HFF-Myc (cell line): ENCODE measurements at regions not wholly inside any gene's neighbourhood (a gene's known extent, or its start where the extent isn't known, plus 50 kb on each side); places are given as distances from the start of the nearest gene placed in this dataset.
"Not testable (repeated sequence)": the region's sequence is repeated elsewhere in the genome, so short reads cannot be mapped to it uniquely, and the experiment has no call there.

ENCODE experiments used
- DNase-seq: peaks from one replicate; pipeline ENCODE4 v3.0.0-alpha.2; 2011; ENCODE audit warnings: low read depth; ENCODE audit errors: extremely low read depth
- H3K4me3 ChIP-seq: replicated peaks from 2 replicates; pipeline ENCODE4 v1.5.1; 2011; ENCODE audit warnings: low read depth, mild to moderate bottlenecking, control low read depth, low read length

DNA sequence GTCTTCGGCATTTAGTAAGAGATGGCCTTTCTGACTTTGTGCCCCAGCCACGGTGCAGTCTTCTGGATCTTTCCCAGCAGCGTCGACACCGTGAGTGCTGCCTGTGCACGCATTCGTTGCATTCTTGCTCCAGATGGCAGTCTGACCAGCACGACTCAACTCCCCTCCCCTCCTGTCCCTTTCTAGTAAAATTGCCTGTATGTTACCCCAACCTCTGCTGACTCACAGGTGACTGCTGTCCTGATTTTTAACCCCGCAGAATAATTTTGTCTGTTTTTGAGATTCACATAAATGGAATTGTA, 262.8 kb upstream of the PLGLB1 start:
- DNase-seq, H3K4me3 ChIP-seq: not testable (repeated sequence)

DNA sequence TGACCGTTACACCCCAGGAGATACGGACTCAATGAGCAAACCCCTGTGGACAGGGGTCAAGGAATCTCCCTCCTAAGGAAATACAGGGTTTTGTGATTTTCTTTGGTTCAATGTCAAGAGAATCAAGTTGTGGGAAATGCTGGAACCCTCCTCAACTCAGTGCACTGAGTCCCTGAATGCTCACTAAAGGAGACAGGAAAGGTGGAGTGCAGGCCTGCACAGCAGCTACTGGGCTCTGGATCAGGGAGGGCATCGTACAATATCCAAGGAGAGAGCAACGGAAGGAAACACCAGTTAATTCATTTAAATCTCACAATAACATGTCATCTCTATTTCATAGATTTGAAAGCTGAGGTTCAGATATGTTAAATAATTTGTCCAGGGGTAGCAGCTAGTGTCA, 263.5 kb upstream of the PLGLB1 start:
- not testable (repeated sequence) for H3K4me3 ChIP-seq, DNase-seq

DNA sequence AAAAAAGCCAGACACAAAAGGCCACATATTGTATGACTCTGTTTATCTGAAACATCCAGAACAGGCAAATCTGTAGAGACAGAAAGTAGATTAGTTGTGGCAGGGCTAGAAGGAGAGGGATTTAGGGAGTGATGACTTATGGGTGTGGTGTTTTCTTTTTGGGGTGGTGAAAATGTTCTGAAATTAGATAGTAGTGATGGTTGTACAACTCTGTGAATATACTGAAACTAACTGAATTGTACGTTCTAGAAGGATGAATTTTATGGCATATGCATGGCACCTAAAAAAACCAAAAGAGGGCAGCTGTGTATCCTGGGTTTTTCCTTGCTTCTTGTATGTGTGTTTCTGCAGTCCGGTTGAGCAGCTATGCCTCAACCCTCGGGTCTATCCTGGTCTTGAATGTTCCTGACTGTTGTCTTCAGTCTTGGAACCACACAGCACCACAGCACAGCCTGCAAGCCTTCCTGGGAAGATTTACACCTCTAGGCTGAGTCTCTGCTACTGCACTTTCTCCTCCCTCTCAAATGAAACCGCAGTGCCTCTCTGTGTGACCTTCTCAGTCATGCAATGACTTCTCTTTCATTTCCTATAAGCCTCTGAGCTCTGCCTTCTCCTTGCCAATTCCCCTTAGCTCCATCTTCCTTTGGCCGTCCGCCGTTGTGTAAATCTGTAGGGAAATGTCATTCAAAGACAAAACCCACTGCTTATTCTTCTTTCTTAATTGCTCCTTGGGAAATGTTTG, 269.1 kb upstream of the PLGLB1 start:
- not testable (repeated sequence) for H3K4me3 ChIP-seq, DNase-seq

DNA sequence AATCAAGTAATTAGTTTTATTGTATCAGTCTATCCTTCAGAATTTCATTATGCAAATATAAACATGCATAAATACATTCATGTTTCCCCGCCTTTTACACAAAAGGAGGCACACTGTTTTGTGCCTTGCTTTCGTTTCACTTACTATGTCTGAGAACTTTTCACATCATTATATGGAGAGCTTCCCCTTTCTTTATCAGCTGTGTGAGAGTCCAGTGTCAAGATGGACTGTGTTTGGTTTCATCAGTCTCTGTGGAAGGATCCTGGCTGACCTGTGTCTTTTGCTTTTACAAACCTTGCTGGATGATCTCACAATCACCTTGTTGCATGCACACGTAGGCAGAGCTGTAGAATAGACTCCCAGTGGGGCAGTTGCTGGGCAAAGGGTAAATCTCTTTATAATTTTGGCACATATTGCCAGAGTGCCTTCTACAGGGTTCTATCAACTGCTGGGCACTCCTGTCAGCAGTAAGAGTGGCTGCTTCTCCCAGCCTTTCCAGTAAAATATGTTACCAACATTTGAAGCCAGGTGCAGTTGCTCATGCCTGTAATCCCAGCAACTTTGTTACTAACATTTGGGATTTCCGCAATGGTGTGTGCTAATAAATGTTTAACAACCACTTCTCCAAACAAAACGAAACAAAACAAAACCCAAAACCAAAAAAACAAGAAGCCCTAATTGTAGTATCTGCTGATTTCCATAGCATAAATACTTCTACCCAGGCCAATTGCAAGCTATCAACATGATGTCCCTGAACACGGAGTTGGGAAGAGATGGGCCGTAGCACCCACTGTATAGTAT, 270.0 kb upstream of the PLGLB1 start:
- not testable (repeated sequence) for H3K4me3 ChIP-seq, DNase-seq

DNA sequence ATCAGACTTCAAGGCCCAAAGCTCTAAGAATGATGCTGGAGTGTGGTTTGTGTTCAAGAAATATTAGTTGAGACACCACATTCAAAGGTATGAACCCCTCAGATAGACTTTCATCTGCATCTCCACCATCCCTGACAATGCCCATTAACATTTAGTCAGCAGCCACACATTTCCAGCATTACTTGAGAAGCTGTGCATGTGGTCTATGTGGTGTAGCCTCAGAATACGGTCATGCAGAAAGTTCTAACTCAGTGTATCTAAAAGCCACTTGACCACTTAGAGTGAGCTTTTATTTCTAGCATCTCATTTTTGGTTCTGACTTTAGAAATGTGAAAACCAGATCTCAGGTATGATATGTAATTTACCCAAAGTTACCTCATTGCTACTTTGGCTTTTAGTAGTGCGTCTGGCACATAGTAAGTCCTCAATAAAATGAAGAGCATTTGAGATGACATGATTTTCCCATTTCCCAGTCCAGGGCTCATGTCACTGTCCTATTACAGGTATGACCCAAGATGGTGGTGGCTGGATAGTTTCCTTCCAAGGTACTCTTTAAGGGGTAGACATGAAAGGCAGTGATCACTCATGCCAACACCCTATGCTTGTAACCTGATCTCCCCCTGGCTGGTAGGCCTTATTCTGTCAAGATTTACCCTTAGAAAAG, 272.4 kb upstream of the PLGLB1 start:
- H3K4me3 ChIP-seq, DNase-seq: not testable (repeated sequence)

DNA sequence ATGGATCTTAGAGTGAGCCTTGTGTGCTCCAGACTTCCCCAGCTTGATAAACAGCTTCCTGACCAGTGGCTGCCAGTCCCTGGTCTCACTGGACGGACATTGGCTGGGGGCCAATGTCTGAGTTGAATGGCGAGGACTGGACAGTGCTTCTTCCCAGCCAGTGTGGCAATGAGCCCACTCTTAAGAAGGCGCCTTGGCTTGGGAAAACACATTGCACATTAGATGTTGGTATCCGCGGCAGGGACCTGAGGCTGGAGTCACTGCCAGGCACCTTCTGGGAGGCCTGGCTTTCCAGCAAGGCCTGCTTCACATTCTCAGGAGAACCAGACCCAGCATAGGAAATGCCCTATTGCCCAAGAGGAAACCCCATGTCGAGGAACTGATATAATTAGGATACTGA, 273.5 kb upstream of the PLGLB1 start:
- not testable (repeated sequence) for DNase-seq, H3K4me3 ChIP-seq

DNA sequence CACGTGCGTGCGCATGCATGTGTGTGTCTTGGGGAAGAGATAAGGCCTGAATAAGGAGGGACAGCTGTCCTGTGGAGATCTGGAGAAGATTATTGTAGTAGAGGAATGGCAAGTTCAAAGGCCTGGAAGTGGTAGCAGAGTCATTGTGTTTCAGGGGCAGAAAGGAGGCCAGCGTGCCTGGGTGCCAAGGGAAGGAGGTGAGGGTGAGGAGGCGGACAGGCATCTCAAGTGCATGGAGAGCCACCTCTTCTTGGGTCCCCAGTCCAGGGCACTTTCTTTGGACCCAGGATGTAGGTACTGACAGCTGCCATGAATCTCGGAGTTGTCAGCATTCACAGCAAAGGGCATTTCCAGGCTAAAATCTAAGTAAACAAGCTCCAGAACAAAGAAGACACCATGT, 279.7 kb upstream of the PLGLB1 start:
- DNase-seq, H3K4me3 ChIP-seq: not testable (repeated sequence)

DNA sequence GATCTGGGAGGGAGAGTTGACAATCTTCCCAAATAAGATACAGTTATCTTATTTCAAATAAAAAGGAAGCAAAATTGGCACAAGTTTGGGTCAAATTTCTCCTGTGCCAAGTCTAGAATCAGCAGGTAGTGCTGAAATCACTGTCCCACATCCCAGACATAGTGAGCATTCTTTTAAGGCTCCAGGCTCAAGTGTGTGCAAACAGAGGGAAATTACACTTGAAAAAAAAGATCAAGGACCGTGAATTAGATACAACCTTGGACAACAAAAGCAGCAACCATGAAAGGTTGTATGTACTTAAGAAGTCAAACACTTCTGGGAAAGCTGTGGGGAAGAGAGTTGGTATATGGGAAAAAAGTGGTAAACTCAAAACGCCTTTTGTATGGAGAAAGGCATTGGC, 280.2 kb upstream of the PLGLB1 start:
- not testable (repeated sequence) for H3K4me3 ChIP-seq, DNase-seq

DNA sequence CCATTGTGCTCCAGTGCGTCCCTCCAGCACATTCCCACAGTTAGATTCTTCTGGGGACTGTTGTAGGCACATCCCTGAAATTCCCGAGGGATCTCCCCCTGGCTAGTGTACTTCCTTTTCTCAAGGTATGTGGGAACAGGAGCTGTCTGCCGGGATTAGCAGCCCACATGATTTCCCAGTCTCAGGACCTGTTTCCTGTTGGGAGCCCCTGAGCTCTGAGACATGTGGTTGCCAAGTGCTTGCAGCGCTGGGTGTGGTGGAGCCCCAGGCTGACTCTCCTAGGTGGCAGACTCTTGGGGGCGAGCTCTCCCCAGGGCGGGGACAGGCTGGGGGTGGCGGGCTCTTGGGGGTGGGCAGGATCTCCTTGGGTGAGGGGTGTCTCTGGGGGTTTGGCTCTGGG, 287.0 kb upstream of the PLGLB1 start:
- not testable (repeated sequence) for H3K4me3 ChIP-seq, DNase-seq

DNA sequence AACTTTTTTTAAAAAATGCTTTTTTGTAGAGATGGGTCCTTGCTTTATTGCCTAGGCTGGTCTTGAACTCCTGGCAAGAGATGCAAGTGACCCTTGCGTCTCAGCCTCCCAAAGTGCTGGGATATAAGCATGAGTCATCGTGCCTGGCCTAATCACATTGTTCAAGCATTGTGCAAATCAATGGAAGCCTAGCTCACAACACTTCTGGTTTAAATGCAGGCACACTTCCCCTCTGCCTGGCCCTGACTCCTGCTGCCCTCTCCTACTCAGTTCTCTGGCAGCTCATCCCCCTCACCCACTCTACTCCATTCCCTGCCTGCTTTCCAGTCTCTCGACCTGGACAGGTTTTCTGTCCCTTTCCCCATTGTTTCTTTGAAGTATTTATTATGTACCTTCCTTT, 288.1 kb upstream of the PLGLB1 start:
- H3K4me3 ChIP-seq, DNase-seq: not testable (repeated sequence)

DNA sequence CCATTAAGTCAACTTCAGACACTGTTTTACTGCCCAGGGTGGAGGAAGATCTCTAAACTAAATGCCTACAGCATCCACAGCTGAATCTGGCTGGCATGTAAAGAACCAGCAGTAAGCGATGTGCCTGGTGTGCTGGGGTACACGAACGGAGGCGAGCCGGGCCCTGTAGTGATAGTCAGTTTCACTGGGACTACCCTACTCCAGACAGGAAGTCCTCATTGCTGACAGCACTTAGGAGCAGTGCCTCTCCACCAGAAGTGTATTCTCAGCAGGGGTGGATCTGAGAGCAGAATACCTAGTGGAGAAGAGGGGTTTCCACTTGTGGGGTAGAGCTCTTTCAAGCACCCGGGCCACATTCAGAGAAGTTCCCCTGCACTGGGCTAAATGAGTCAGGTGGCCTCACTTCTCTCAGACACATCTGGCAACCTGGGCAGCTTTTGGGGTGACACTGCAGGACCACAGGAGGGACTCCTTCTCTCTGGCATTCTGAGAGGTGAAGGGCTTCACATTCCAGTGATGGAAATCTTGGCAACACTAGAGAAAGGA, 290.3 kb upstream of the PLGLB1 start:
- H3K4me3 ChIP-seq, DNase-seq: not testable (repeated sequence)

DNA sequence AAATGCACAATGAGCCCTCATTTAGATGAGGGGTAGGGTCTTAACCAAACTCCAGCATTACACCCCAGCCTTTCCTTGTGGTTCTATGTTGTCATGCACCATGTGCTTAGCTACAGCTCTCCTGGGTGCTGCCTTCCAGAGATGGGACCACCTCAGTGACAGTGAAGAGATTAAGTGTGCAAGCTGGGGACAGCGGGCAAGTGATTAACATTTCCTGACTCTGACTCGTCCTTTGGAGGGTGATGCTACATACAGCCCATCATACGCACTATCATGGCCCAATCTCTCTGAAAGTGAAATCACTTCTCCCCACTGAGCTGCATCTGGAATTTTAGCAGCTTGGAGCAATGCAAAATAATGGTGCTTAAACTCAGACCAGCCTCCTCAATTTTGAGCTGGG, 293.0 kb upstream of the PLGLB1 start:
- not testable (repeated sequence) for DNase-seq, H3K4me3 ChIP-seq

DNA sequence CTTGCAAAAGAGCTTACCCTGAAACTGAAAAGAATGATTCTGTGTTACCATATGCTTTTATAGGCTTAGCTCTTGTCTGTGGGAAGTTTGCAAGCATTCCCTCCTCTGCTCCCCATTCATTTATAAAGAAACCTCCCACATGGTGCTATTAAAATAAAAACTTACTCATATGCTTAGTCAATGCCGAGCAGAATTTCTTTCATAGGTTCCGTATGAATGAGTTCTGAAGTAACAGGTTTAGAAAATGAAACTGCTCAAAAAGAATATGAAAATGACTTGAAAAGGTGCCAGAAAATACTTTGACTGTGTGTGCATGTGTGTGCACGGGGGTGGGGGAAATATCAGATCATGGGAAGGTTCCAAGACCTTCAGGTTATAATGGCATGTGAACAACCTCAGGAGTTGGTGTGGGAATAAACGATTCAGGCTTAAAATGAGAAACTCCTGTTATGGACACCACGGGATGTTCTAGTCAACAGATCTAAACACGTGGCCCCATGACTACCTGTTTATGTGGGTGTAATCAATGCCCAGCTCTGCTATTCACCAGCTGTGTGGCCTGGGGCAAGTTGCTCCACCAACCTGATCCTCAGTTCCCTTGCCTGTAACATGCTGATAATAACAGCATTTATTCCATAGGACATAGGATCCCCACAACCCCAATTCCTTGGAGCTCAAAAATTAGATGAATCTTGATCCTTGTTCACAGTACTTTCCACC, 293.7 kb upstream of the PLGLB1 start:
- DNase-seq, H3K4me3 ChIP-seq: not testable (repeated sequence)

DNA sequence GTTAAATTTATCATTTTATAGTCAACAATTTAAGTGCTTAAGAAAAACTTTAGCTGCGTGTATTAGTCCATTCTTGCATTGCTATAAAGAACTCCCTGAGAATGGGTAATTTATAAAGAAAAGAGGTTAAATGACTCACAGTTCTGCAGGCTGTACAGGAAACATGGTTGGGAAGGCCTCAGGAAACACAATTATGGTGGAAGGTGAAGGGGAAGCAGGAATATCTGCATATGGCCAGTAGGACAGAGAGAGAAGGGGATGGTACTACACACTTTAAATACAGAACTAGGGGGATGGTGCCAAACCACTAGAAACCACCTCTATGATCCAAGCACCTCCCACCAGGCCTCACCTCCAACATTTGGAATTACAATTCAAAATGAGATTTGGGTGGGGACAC, 295.5 kb upstream of the PLGLB1 start:
- H3K4me3 ChIP-seq, DNase-seq: not testable (repeated sequence)

DNA sequence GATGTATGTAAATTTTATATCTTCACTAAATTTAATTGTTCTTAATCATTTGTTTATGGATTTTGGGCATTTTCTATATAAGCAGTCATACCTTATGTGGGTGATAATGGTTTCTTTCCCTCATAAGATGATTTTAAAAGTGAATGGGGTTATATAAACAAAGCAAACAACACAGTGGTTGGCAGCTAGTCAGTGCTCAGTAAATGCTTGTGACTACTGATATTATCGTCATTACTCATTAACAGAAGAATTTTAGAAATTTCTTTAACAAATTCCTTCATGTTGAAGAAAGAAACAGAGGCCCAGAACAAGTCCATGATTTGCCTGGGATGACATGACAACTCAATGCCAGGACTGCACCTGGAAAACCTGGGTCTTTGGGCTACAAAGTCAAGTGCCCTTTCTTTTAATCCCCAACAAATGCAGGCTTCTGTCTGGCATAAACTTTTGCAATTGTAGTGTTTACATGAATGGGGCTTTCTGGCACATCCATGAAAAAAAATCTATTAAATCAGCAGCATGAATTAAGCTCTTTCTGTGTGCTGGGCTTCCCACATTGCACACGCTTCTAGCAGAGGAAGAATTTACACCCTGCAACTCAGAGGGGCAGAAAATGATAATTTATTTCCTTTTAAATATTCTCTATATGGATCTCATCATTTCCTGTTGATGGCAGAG, 297.3 kb upstream of the PLGLB1 start:
- H3K4me3 ChIP-seq = not testable (repeated sequence)
- peak; percentile 16 for DNase-seq

DNA sequence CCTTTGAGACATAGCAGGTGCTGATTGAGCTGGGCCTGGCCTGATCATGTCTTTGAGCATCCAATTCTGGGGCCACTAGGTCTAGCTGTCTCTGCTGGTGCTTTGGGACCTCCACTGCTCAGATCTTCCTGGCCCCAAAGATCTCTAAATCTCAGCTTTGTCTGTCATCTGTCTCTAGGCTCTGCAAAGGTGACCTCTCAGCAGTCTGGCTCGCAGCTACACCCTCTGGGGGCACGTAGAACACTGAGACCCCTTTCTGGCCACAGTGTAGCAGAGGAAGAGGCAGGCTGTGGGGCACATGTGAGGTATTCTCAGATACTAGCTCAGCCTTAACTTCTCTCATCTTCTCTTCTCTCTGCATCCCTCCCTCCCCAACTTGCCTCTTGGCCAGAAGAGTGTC, 298.1 kb upstream of the PLGLB1 start:
- not testable (repeated sequence) for H3K4me3 ChIP-seq, DNase-seq

DNA sequence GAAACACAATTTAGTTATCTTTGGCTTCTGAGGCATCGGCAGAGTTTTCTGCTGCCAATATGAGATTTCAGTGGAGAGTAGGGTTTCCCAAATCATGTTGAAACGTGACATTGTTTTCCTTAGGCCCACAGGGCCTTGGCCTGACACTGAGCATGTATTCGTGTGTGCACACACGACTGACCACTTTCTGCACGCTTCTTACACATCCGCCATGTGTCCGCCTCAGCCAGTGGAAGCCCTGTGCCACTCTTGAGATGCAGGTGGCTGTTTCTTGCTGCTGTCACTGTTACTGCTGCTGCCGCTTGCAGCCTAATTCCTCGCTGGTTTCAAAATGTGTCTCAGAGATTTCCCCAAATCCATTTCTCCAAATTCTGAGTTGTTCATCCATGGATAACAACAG, 299.6 kb upstream of the PLGLB1 start:
- not testable (repeated sequence) for H3K4me3 ChIP-seq, DNase-seq
